ENCODE measurements at regions not wholly inside any gene's neighbourhood (a gene's known extent, or its start where the extent isn't known, plus 50 kb on each side); places are given as distances from the start of the nearest gene placed in this dataset.

GRCh38 chr5:42952578-42952974 lies 87.5 kb downstream of the ANXA2R start:
- H2BK15ac ChIP-seq (ENCODE audit: low read length), result no peak overlapping the region
- CTCF ChIA-PET (ENCODE audit: partially characterized antibody), result interaction anchor here (0.8 to 1.3 kb wide), 4 partner anchors 41 to 93 kb away, joined by 3 read pairs; no protein-coding TSS in a partner anchor
- H2BK20ac ChIP-seq (ENCODE audit: low read length), result no peak overlapping the region
- peaks cover 0 to 3% (median 0%) of the 10 kb centered on the region in 4 experiments; a peak in 2 of 7 replicates for H3K4me1 ChIP-seq (replicated peaks in 1 of 4; ENCODE audit: control insufficient read depth in 3 of 4, insufficient read depth in 4 of 4, low read length in 3 of 4)
- no peak overlapping the region for H3K4me2 ChIP-seq (ENCODE audit: insufficient read depth in 1 of 2, low read depth in 2 of 2, low read length in 2 of 2)
- H4K91ac ChIP-seq (replicated peaks; ENCODE audit: insufficient read length, low read length), result no peak overlapping the region
- no peak overlapping the region for H2BK12ac ChIP-seq (ENCODE audit: low read depth, low read length)
- no peak for FAIRE-seq
- H2BK120ac ChIP-seq (replicated peaks; ENCODE audit: low read depth, low read length), result no peak overlapping the region
- no peak overlapping the region for H3K4me3 ChIP-seq (ENCODE audit: extremely low read depth in 1 of 4, insufficient read depth in 2 of 4, low read depth in 3 of 4, low read length in 4 of 4)
- H3K9ac ChIP-seq (replicated peaks in 1 of 4; ENCODE audit: extremely low read depth in 1 of 4, low read depth in 3 of 4, low read length in 3 of 4), result no peak overlapping the region; a peak in 1 of 7 replicates
- no peak overlapping the region for H3K18ac ChIP-seq (ENCODE audit: extremely low read depth, low read length)
- no peak for DNase-seq (ENCODE audit: low read depth in 1 of 2, low spot score in 2 of 2)
- no peak overlapping the region for H2AFZ ChIP-seq (ENCODE audit: low read length)
- H3K9me3 ChIP-seq (ENCODE audit: insufficient read depth in 2 of 2, low read depth in 1 of 2, low read length in 1 of 2), result peaks cover 20 to 29% of the 10 kb centered on the region in 2 experiments
- POLR2A ChIA-PET (ENCODE audit: partially characterized antibody), result no interaction called here
- TF ChIP-seq TCF12 (IDR thresholded peaks at IDR 0.05; ENCODE audit: low read depth, low read length) (no peak), PHF8 (conservative IDR thresholded peaks at IDR 0.05; ENCODE audit: low read depth, low read length) (no peak), KDM5A (IDR thresholded peaks at IDR 0.05; ENCODE audit: low read length) (no peak), BCL11A (IDR thresholded peaks at IDR 0.05; ENCODE audit: low read depth in 2 of 2, low read length in 2 of 2) (no peak), HDAC2 (IDR thresholded peaks at IDR 0.05; ENCODE audit: borderline replicate concordance in 1 of 2, low read depth in 2 of 2, low read length in 2 of 2) (no peak), POLR2AphosphoS5 (IDR thresholded peaks at IDR 0.05; ENCODE audit: low read depth, low read length) (no peak), ATF2 (IDR thresholded peaks at IDR 0.05; ENCODE audit: low read length) (no peak), MAFK (IDR thresholded peaks at IDR 0.05; ENCODE audit: low read depth, low read length) (no peak), POLR2A (IDR thresholded peaks at IDR 0.05; ENCODE audit: control extremely low read depth in 1 of 2, low read depth in 2 of 2, low read length in 2 of 2) (no peak)
- no peak overlapping the region for H4K8ac ChIP-seq (ENCODE audit: extremely low read depth, insufficient read depth, low read length)
- WGBS, 2 experiments (ENCODE audit: extremely low coverage in 1 of 2, insufficient coverage in 1 of 2, insufficient read length in 1 of 2, insufficient replicate concordance in 2 of 2, low coverage in 1 of 2, low lambda C conversion rate in 2 of 2, missing lambda C conversion rate in 1 of 2), result 91% methylated on average over 12 of the region's 12 CpGs; no CpG with 5 or more reads in 1 of the 2 experiments
- no peak overlapping the region for H2AK5ac ChIP-seq (ENCODE audit: low read depth, low read length)
- H3K79me2 ChIP-seq (ENCODE audit: control insufficient read depth in 1 of 2, insufficient read depth in 2 of 2, low read length in 2 of 2), result no peaks in the 10 kb centered on the region
- H3K27ac ChIP-seq (ENCODE audit: low read depth, low read length), result no peak overlapping the region
- no peak overlapping the region for H2BK5ac ChIP-seq (ENCODE audit: low read depth, low read length)
- no peaks in the 10 kb centered on the region for H3K79me1 ChIP-seq (ENCODE audit: low read depth, low read length)
- H4K20me1 ChIP-seq (replicated peaks in 1 of 2; ENCODE audit: control insufficient read depth in 1 of 2, insufficient read depth in 2 of 2, low read length in 2 of 2), result no peaks in the 10 kb centered on the region
- no peaks in the 10 kb centered on the region for H3K23me2 ChIP-seq (ENCODE audit: low read depth, low read length)
- H3K23ac ChIP-seq (ENCODE audit: insufficient read length), result no peak overlapping the region
- no peak overlapping the region for H3K14ac ChIP-seq (ENCODE audit: insufficient read length)
- peaks cover 0 to 4% (median 1%) of the 10 kb centered on the region in 4 experiments; a peak in 2 of 8 replicates for H3K36me3 ChIP-seq (ENCODE audit: control insufficient read depth in 2 of 4, insufficient read depth in 4 of 4, low read length in 3 of 4)
- no peaks in the 10 kb centered on the region for H3K27me3 ChIP-seq (replicated peaks in 1 of 4; ENCODE audit: control insufficient read depth in 3 of 4, extremely low read depth in 1 of 4, insufficient read depth in 3 of 4, low read length in 3 of 4)
- H3K56ac ChIP-seq (replicated peaks; ENCODE audit: insufficient read length, low read depth, low read length), result no peak overlapping the region
- no peak overlapping the region for H3K4ac ChIP-seq (replicated peaks; ENCODE audit: insufficient read length, low read depth, low read length)
- H4K5ac ChIP-seq (ENCODE audit: insufficient read length, low read depth, low read length), result no peak overlapping the region
